PC-3 (cell line): ENCODE measurements at regions not wholly inside any gene's neighbourhood (a gene's known extent, or its start where the extent isn't known, plus 50 kb on each side); places are given as distances from the start of the nearest gene placed in this dataset.

Source experiments
- ATAC-seq: fragments of 200-7000 bp; cut with Tn5 transposase; 2 replicates; pipeline ENCODE4 v1.9.1; 2020; ENCODE audit warnings: mild to moderate bottlenecking, moderate library complexity
- BruUV-seq: library from RNA; stranded (reverse); fragments of 400-500 nt; replicated peaks from 2 replicates; lab custom pipeline; 2021; lab: Mats Ljungman, UMichigan
- CTCF ChIA-PET: fragments of 300-600 bp; sonication (Branson Sonifier 250); formaldehyde crosslinking; loops from one replicate; lab custom pipeline; 2022; ENCODE audit warnings: antibody characterized with exemption; lab: Charles Lee
- POLR2A ChIA-PET: fragments of 300-600 bp; sonication (Branson Sonifier 250); formaldehyde crosslinking; loops from one replicate; lab custom pipeline; 2022; ENCODE audit warnings: antibody characterized with exemption; ENCODE audit not compliant: unreplicated experiment; lab: Charles Lee
- DNase-seq: peaks from one replicate; pipeline ENCODE4 v3.0.0-alpha.2; 2015
- H2AFZ ChIP-seq: fragments of 300-600 bp; sonication (generic); 2 replicates; pipeline ENCODE4 v1.6.0; 2016; ENCODE audit warnings: antibody characterized with exemption, low read length
- H3F3A ChIP-seq: fragments of 300-600 bp; sonication (generic); one replicate; pipeline ENCODE4 v1.6.0; 2017; ENCODE audit warnings: antibody characterized with exemption, low read length, control low read depth, mild to moderate bottlenecking; ENCODE audit not compliant: unreplicated experiment
- H3K27ac ChIP-seq: fragments of 300-600 bp; sonication (generic); 2 replicates; pipeline ENCODE4 v1.5.1; 2016; ENCODE audit warnings: mild to moderate bottlenecking, low read length
- H3K27me3 ChIP-seq: fragments of 300-600 bp; sonication (generic); 2 replicates; pipeline ENCODE4 v1.6.1; 2016; ENCODE audit warnings: low read length, mixed read lengths
- H3K36me3 ChIP-seq: fragments of 300-600 bp; sonication (generic); 2 replicates; pipeline ENCODE4 v1.6.1; 2016; ENCODE audit warnings: low read depth, mixed run types, low read length, mixed read lengths
- H3K4me1 ChIP-seq: fragments of 300-600 bp; sonication (generic); 2 replicates; pipeline ENCODE4 v1.5.1; 2016; ENCODE audit warnings: low read length; ENCODE audit not compliant: insufficient read depth
- H3K4me2 ChIP-seq: fragments of 300-600 bp; sonication (generic); 2 replicates; pipeline ENCODE4 v1.6.0; 2016; ENCODE audit warnings: low read length
- H3K4me3 ChIP-seq: fragments of 300-600 bp; sonication (generic); 2 replicates; pipeline ENCODE4 v1.5.1; 2016; ENCODE audit warnings: mild to moderate bottlenecking, low read length, mixed read lengths
- H3K79me2 ChIP-seq: fragments of 300-600 bp; sonication (generic); 2 replicates; pipeline ENCODE4 v1.6.1; 2017; ENCODE audit warnings: low read length, mixed read lengths
- H3K9ac ChIP-seq: fragments of 300-600 bp; sonication (generic); 2 replicates; pipeline ENCODE4 v1.6.0; 2016; ENCODE audit warnings: mild to moderate bottlenecking, low read length
- H3K9me2 ChIP-seq: fragments of 300-600 bp; sonication (generic); replicated peaks from 2 replicates; pipeline ENCODE4 v1.6.1; 2016; ENCODE audit warnings: mixed run types, low read length, mixed read lengths
- H3K9me3 ChIP-seq: fragments of 300-600 bp; sonication (generic); 2 replicates; pipeline ENCODE4 v1.6.1; 2016; ENCODE audit warnings: low read length, mixed read lengths
- H4K20me1 ChIP-seq: fragments of 300-600 bp; sonication (generic); 2 replicates; pipeline ENCODE4 v1.6.1; 2016; ENCODE audit warnings: low read length, mixed read lengths
- EZH2 ChIP-seq: fragments of 300-600 bp; sonication (generic); IDR thresholded peaks from one replicate; pipeline ENCODE4 v1.6.1; 2017; ENCODE audit warnings: antibody characterized with exemption, mild to moderate bottlenecking, low read length; ENCODE audit not compliant: unreplicated experiment
- EZH2phosphoT487 ChIP-seq: fragments of 300-600 bp; sonication (generic); IDR thresholded peaks from 2 replicates; pipeline ENCODE4 v1.6.1; 2018; ENCODE audit warnings: mild to moderate bottlenecking, antibody characterized with exemption, low read length, borderline replicate concordance
- intact Hi-C: fragments of 100-400 bp; cut with micrococcal nuclease; formaldehyde crosslinking; loops from 2 replicates; pipeline ENCODE4 v1.9.0; 2023
- TF ChIP-seq, protein P1 (sequence below): fragments of 300-600 bp; sonication (generic); conservative IDR thresholded peaks from 2 replicates; pipeline ENCODE4 v1.5.1; 2017; ENCODE audit warnings: antibody characterized with exemption, low read depth, mild to moderate bottlenecking, low read length

DNA sequence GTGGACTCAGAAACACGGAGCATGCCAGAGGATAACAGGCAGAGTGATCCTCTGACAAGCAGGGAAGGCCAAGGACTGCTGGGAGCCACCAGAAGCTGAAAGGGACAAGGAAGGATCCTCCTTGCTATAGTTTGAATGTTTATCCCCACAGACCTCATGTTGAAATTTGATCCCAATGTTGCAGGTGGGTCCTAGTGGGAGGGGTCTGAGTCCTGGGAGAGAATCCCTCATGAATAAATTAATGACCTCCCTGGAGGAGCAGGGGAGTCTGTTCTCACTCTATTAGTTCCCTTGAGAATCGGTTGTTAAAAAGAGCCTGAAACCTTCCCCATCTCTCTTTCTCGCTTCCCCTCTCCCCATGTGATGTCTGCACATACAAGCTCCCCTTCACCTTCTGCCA is 124.4 kb downstream of the FBXO15 start:
- H3F3A ChIP-seq = no peaks in the 10 kb centered on the region
- no peak overlapping the region for H3K4me3 ChIP-seq
- intact Hi-C loops = no loop called here
- ChIA-PET POLR2A (no interaction called here), CTCF (no interaction called here)
- DNase-seq = no peak
- H3K9ac ChIP-seq = no peak overlapping the region
- H2AFZ ChIP-seq = no peak overlapping the region
- H3K4me1 ChIP-seq = no peaks in the 10 kb centered on the region
- no peaks in the 10 kb centered on the region for H4K20me1 ChIP-seq
- no peak for ATAC-seq
- H3K9me3 ChIP-seq = no peaks in the 10 kb centered on the region
- H3K79me2 ChIP-seq = no peaks in the 10 kb centered on the region
- H3K9me2 ChIP-seq = no peaks in the 10 kb centered on the region
- TF ChIP-seq, protein P1, sequence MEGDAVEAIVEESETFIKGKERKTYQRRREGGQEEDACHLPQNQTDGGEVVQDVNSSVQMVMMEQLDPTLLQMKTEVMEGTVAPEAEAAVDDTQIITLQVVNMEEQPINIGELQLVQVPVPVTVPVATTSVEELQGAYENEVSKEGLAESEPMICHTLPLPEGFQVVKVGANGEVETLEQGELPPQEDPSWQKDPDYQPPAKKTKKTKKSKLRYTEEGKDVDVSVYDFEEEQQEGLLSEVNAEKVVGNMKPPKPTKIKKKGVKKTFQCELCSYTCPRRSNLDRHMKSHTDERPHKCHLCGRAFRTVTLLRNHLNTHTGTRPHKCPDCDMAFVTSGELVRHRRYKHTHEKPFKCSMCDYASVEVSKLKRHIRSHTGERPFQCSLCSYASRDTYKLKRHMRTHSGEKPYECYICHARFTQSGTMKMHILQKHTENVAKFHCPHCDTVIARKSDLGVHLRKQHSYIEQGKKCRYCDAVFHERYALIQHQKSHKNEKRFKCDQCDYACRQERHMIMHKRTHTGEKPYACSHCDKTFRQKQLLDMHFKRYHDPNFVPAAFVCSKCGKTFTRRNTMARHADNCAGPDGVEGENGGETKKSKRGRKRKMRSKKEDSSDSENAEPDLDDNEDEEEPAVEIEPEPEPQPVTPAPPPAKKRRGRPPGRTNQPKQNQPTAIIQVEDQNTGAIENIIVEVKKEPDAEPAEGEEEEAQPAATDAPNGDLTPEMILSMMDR = no peak
- TF ChIP-seq EZH2 = no peak
- no peak for TF ChIP-seq EZH2phosphoT487
- no peak overlapping the region for H3K27ac ChIP-seq
- no peak overlapping the region for H3K4me2 ChIP-seq
- H3K27me3 ChIP-seq = peaks cover 52% of the 10 kb centered on the region
- no peaks in the 10 kb centered on the region for H3K36me3 ChIP-seq
- BruUV-seq = no TSS peak

DNA sequence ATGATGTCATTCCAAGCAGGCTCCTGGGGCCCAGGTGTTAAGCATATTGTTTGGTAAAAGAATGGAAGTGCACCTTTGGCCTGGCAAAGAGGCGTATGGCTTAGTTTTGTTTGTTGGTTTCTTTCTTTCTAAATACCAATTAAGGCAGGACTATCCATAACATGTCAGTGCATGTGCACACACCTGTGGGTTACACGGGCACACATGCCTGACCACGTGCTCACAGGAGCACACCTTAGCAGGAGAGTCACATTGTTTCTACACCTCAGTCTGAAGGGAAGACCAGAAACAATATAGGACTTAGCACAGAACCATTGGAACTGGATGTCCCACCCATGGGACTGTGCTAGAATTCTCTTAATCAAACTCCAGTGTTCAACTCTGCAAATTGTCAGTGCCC is 127.8 kb downstream of the FBXO15 start:
- no peak for ATAC-seq

DNA sequence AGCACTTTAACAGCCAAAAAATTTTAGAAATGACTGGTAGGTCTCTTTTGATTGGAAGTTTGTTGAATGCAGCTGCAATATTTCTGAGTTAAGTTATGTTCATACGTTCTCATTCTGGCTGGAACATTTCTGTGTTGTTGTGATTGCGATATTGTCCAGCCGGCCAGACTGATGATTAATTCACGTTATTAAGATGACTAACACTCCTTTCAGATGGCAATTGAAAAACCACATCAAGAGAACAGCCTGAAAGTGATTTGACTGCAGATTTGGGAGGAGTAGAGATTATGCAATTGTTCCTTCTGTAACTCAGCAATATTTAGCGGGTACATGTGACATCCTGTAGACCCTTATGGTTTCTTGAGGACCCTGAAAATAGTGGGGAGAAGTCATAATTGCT is 133.7 kb downstream of the FBXO15 start:
- no peak for TF ChIP-seq EZH2
- TF ChIP-seq EZH2phosphoT487 = no peak
- TF ChIP-seq, protein P1 = no peak
- H3K79me2 ChIP-seq = no peaks in the 10 kb centered on the region
- ATAC-seq (peak; percentile 78), DNase-seq (peak; percentile 69)
- H3K4me2 ChIP-seq = no peak overlapping the region
- H3K9ac ChIP-seq = no peak overlapping the region
- H3K4me3 ChIP-seq = no peak overlapping the region
- H3F3A ChIP-seq = no peaks in the 10 kb centered on the region
- 0 out of 2 replicates have a peak, but pooled peaks cover 9% of the 10 kb centered on the region for H3K4me1 ChIP-seq
- peaks cover 19% of the 10 kb centered on the region for H3K27me3 ChIP-seq
- no peaks in the 10 kb centered on the region for H3K36me3 ChIP-seq
- no peak overlapping the region for H2AFZ ChIP-seq
- H3K27ac ChIP-seq = no peak overlapping the region
- ChIA-PET CTCF (interaction anchor here (0.7 kb wide), 1 partner anchor 27 kb away, joined by 4 read pairs; no protein-coding TSS in a partner anchor), POLR2A (no interaction called here)
- no peaks in the 10 kb centered on the region for H4K20me1 ChIP-seq
- intact Hi-C loops = no loop called here
- H3K9me3 ChIP-seq = no peaks in the 10 kb centered on the region
- BruUV-seq = no TSS peak
- H3K9me2 ChIP-seq = no peaks in the 10 kb centered on the region

More for the DNA sequence above, 127.8 kb downstream of the FBXO15 start:
- H3K9ac ChIP-seq = no peak overlapping the region
- BruUV-seq = no TSS peak
- no peak overlapping the region for H3K4me3 ChIP-seq
- no peak for DNase-seq
- H3F3A ChIP-seq = no peaks in the 10 kb centered on the region
- H3K9me2 ChIP-seq = no peaks in the 10 kb centered on the region
- CTCF ChIA-PET = no interaction called here
- H3K79me2 ChIP-seq = no peaks in the 10 kb centered on the region
- intact Hi-C loops = no loop called here
- H3K4me2 ChIP-seq = no peak overlapping the region
- no peaks in the 10 kb centered on the region for H3K4me1 ChIP-seq
- no peaks in the 10 kb centered on the region for H3K9me3 ChIP-seq
- POLR2A ChIA-PET = no interaction called here
- no peak overlapping the region for H3K27ac ChIP-seq
- no peaks in the 10 kb centered on the region for H4K20me1 ChIP-seq
- H3K27me3 ChIP-seq = peaks cover 56% of the 10 kb centered on the region
- H3K36me3 ChIP-seq = no peaks in the 10 kb centered on the region
- TF ChIP-seq EZH2phosphoT487 (no peak), EZH2 (no peak)
- TF ChIP-seq, protein P1 = no peak
- H2AFZ ChIP-seq = no peak overlapping the region
